OCI-LY1 (cell line): ENCODE measurements at regions not wholly inside any gene's neighbourhood (a gene's known extent, or its start where the extent isn't known, plus 50 kb on each side); places are given as distances from the start of the nearest gene placed in this dataset.

ENCODE experiments used
- H2AFZ ChIP-seq: fragments of 200-600 bp; sonication (generic), shearing (Covaris generic); 2 replicates; pipeline ENCODE4 v1.6.0; 2014; ENCODE audit warnings: antibody characterized with exemption, mild to moderate bottlenecking, low read length
- H3F3A ChIP-seq: fragments of 200-600 bp; sonication (generic), shearing (Covaris generic); 2 replicates; pipeline ENCODE4 v1.6.0; 2014; ENCODE audit warnings: mild to moderate bottlenecking, antibody characterized with exemption, low read length, moderate library complexity; ENCODE audit not compliant: insufficient read depth
- H3K27ac ChIP-seq: fragments of 200-600 bp; sonication (generic); 2 replicates; pipeline ENCODE4 v1.5.1; 2014; ENCODE audit warnings: low read length, mixed run types, mild to moderate bottlenecking, low read depth; ENCODE audit not compliant: poor library complexity, severe bottlenecking
- H3K27me3 ChIP-seq: fragments of 200-600 bp; sonication (generic); 2 replicates; pipeline ENCODE4 v1.6.0; 2014; ENCODE audit warnings: antibody characterized with exemption, mild to moderate bottlenecking, low read length, moderate library complexity; ENCODE audit not compliant: insufficient read depth
- H3K36me3 ChIP-seq: fragments of 200-600 bp; sonication (generic); 2 replicates; pipeline ENCODE4 v1.6.1; 2014; ENCODE audit warnings: mild to moderate bottlenecking, antibody characterized with exemption, low read length, moderate library complexity, mixed read lengths; ENCODE audit not compliant: insufficient read depth
- H3K4me1 ChIP-seq: fragments of 200-600 bp; sonication (generic); 2 replicates; pipeline ENCODE4 v1.5.1; 2014; ENCODE audit warnings: mild to moderate bottlenecking, low read length, moderate library complexity; ENCODE audit not compliant: insufficient read depth, severe bottlenecking
- H3K4me2 ChIP-seq: fragments of 200-600 bp; sonication (generic), shearing (Covaris generic); 2 replicates; pipeline ENCODE4 v1.6.1; 2014; ENCODE audit warnings: low read length
- H3K4me3 ChIP-seq: fragments of 200-600 bp; sonication (generic); 2 replicates; pipeline ENCODE4 v1.5.1; 2014; ENCODE audit warnings: low read length, low read depth, mild to moderate bottlenecking, mixed read lengths; ENCODE audit not compliant: poor library complexity, severe bottlenecking
- H3K79me2 ChIP-seq: fragments of 200-600 bp; shearing (Covaris generic); 2 replicates; pipeline ENCODE4 v1.6.1; 2016; ENCODE audit warnings: mixed run types, low read length, mixed read lengths; ENCODE audit not compliant: insufficient read depth
- H3K9ac ChIP-seq: fragments of 200-600 bp; sonication (generic), shearing (Covaris generic); 2 replicates; pipeline ENCODE4 v1.6.1; 2014; ENCODE audit warnings: mild to moderate bottlenecking, low read length, mixed read lengths
- H3K9me2 ChIP-seq: fragments of 200-600 bp; sonication (generic), shearing (Covaris generic); 2 replicates; pipeline ENCODE4 v1.6.1; 2014; ENCODE audit warnings: low read depth, mild to moderate bottlenecking, low read length, mixed read lengths
- H3K9me3 ChIP-seq: fragments of 200-600 bp; shearing (Covaris generic); 2 replicates; pipeline ENCODE4 v1.6.1; 2014; ENCODE audit warnings: low read length, mixed read lengths
- H4K20me1 ChIP-seq: fragments of 200-600 bp; sonication (generic), shearing (Covaris generic); 2 replicates; pipeline ENCODE4 v1.6.0; 2016; ENCODE audit warnings: mild to moderate bottlenecking, low read length; ENCODE audit not compliant: insufficient read depth
- EZH2 ChIP-seq: fragments of 200-600 bp; sonication (generic), shearing (Covaris generic); IDR thresholded peaks from 2 replicates; pipeline ENCODE4 v1.8.0; 2017; ENCODE audit warnings: borderline replicate concordance, mixed run types, mild to moderate bottlenecking, antibody characterized with exemption, low read length, moderate library complexity, mixed read lengths
- TF ChIP-seq, protein P1 (sequence below): fragments of 200-600 bp; sonication (generic), shearing (Covaris generic); IDR thresholded peaks from 2 replicates; pipeline ENCODE4 v1.5.1; 2017; ENCODE audit warnings: mild to moderate bottlenecking, antibody characterized with exemption, low read length, moderate library complexity, mixed read lengths

GRCh38 chr17:13981881-13982280 is 87.4 kb upstream of the COX10 start:
- no peaks in the 10 kb centered on the region for H3K36me3 ChIP-seq
- H3K79me2 ChIP-seq, result no peaks in the 10 kb centered on the region
- no peak overlapping the region for H2AFZ ChIP-seq
- TF ChIP-seq, protein P1, sequence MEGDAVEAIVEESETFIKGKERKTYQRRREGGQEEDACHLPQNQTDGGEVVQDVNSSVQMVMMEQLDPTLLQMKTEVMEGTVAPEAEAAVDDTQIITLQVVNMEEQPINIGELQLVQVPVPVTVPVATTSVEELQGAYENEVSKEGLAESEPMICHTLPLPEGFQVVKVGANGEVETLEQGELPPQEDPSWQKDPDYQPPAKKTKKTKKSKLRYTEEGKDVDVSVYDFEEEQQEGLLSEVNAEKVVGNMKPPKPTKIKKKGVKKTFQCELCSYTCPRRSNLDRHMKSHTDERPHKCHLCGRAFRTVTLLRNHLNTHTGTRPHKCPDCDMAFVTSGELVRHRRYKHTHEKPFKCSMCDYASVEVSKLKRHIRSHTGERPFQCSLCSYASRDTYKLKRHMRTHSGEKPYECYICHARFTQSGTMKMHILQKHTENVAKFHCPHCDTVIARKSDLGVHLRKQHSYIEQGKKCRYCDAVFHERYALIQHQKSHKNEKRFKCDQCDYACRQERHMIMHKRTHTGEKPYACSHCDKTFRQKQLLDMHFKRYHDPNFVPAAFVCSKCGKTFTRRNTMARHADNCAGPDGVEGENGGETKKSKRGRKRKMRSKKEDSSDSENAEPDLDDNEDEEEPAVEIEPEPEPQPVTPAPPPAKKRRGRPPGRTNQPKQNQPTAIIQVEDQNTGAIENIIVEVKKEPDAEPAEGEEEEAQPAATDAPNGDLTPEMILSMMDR, result no peak
- no peak for TF ChIP-seq EZH2
- no peaks in the 10 kb centered on the region for H3F3A ChIP-seq
- H3K4me3 ChIP-seq, result no peak overlapping the region
- no peaks in the 10 kb centered on the region for H4K20me1 ChIP-seq
- no peak overlapping the region for H3K9ac ChIP-seq
- no peaks in the 10 kb centered on the region for H3K4me1 ChIP-seq
- H3K27ac ChIP-seq, result no peak overlapping the region
- H3K4me2 ChIP-seq, result no peak overlapping the region
- no peaks in the 10 kb centered on the region for H3K9me3 ChIP-seq
- H3K9me2 ChIP-seq, result no peaks in the 10 kb centered on the region
- no peaks in the 10 kb centered on the region for H3K27me3 ChIP-seq

GRCh38 chr17:13984956-13985355 is 84.3 kb upstream of the COX10 start:
- no peak overlapping the region for H3K4me3 ChIP-seq
- TF ChIP-seq EZH2, result no peak
- TF ChIP-seq, protein P1, result no peak

DNA sequence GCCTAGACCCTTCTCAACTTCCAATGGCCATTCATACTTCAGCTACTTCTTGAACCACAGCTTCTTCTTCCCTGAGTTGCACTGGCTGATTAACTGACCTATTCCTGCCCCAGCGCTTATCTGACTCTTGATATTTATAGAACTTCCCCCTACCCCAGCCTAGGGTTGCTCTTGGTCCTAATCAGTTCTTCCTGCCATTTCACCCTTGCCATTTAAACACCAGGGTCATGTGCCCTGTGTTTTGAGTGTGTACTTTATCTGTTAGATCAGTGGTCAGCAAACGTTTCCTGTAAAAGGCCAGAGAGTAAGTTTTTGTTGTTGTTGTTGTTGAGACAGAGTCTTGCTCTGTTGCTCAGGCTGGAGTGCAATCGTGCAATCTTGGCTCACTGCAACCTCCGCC is 82.4 kb upstream of the COX10 start:
- Histone ChIP-seq H3K27ac (no peak overlapping the region), H3K9ac (no peak overlapping the region), H3K4me3 (no peak overlapping the region), H3K79me2 (no peaks in the 10 kb centered on the region), H3F3A (no peaks in the 10 kb centered on the region), H3K27me3 (no peaks in the 10 kb centered on the region), H3K9me2 (no peaks in the 10 kb centered on the region), H3K4me2 (no peak overlapping the region), H3K36me3 (no peaks in the 10 kb centered on the region), H4K20me1 (no peaks in the 10 kb centered on the region), H2AFZ (no peak overlapping the region), H3K4me1 (no peaks in the 10 kb centered on the region), H3K9me3 (no peaks in the 10 kb centered on the region)
- TF ChIP-seq, protein P1, result no peak
- TF ChIP-seq EZH2, result no peak

More at GRCh38 chr17:13984956-13985355, 84.3 kb upstream of the COX10 start:
- H3K9me2 ChIP-seq, result no peaks in the 10 kb centered on the region
- no peak overlapping the region for H2AFZ ChIP-seq
- no peaks in the 10 kb centered on the region for H3K9me3 ChIP-seq
- H3K79me2 ChIP-seq, result no peaks in the 10 kb centered on the region
- no peaks in the 10 kb centered on the region for H3K36me3 ChIP-seq
- no peaks in the 10 kb centered on the region for H3F3A ChIP-seq
- H3K4me2 ChIP-seq, result no peak overlapping the region
- no peaks in the 10 kb centered on the region for H4K20me1 ChIP-seq
- H3K27me3 ChIP-seq, result no peaks in the 10 kb centered on the region
- H3K27ac ChIP-seq, result no peak overlapping the region
- no peaks in the 10 kb centered on the region for H3K4me1 ChIP-seq
- H3K9ac ChIP-seq, result no peak overlapping the region
